Activated CD4-positive, alpha-beta T cell treated with anti-CD3 and anti-CD28 coated beads, Interleukin-10, Interleukin-2, amounts not matched to agents 100 ng/mL and 50 ng/mL, durations not matched to agents 16 hours and 8 hours (primary cell): ENCODE measurements at regions not wholly inside any gene's neighbourhood (a gene's known extent, or its start where the extent isn't known, plus 50 kb on each side); places are given as distances from the start of the nearest gene placed in this dataset.

Experiments
- DNase-seq: peaks from one replicate; pipeline ENCODE4 v3.0.0-alpha.2; 2020

DNA sequence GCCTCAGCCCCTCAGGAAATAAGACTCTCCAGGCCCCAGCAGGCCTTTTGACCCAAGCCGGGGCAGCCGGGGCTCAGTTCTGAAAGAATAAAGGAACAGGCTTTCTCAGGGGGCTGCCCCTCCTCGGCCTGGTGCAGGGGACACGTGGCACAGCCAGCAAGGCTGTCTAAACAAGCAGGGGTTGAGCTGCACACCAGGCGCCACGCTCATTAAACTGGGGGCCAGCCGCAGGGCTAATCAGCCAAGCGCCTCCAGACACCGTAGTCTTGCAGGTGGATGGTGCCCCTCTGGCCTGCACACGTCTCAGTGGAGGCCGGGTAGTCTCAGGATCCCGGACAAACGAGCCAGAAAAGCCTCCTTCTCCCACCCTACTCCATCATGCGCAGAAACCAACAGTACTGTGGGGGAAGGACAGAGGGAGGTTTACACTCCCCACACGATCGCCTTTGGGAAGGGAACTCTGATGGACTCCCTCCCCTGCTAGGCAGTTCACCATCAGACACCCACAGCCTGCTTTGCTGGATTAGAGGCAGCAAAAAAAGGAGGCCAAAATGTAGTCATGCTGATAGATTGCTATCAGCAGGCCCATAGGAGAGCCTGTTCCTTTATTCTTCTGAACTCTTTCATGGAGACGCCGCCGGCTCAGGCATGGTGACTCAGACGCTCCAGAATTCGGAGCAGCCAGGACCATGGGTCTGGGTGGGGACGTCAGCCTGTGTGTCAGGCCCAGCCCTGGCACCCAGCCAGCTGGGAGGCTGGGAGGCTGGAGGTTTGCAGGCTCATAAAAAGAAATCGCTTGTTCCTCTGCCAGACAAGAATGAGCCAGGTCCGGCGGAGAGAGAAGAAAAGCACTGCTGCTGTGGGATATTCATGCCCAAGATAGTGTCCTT, 342.4 kb downstream of the BCOR start:
- DNase-seq, result no peak

DNA sequence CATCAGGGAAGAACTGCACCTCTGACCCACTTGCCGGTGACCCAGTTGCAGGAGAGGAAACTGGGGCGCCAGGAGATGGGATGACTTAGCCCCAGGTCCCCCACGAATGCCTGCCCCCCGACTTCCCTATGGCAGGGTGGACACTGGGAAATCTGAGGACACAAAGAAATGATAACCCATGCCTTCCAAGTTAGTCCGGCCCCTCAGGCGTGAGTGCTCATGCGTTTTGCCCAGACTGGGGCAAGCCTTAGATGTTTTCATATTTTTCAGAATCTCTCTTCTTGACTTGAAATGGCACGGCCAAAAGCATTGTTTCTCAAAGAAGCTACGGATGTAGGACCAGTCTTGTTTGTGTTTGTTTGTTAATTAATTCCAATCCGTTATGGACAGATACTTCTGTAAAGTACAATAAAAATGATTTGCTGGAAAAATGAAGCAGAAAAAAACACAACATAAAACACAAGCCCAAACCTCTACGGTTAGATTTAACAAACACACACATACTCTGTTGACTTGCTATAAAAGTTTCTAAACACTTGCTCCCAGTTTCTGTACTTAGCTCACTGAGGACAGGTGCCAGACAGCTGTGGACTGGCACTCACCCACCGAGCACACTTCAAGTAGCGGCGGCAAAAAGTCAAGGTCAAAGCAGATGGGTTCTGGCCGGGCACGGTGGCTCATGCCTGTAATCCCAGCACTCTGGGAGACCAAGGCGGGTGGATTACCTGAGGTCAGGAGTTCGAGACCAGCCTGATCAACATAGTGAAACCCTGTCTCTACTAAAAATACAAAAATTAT, 341.5 kb downstream of the BCOR start:
- DNase-seq, result no peak

DNA sequence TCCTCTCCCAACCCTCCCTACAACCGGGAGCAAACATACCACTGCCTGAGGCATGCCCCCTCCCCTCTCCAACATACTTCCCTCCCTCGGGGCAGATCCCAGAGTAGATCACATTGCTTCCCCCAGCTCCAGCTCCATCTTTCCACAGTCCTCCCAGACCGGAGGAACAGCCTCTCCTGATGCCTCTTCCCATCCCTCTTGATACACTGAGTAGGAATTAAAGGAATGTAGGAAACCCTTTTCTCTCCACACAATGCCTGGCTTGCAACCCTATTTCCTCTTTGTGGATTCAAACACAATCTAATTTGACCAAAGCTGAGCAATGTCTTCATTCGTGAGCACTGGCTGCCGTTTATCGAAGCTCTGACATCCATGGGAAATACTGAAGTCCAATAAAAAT, 339.8 kb downstream of the BCOR start:
- DNase-seq, result no peak

DNA sequence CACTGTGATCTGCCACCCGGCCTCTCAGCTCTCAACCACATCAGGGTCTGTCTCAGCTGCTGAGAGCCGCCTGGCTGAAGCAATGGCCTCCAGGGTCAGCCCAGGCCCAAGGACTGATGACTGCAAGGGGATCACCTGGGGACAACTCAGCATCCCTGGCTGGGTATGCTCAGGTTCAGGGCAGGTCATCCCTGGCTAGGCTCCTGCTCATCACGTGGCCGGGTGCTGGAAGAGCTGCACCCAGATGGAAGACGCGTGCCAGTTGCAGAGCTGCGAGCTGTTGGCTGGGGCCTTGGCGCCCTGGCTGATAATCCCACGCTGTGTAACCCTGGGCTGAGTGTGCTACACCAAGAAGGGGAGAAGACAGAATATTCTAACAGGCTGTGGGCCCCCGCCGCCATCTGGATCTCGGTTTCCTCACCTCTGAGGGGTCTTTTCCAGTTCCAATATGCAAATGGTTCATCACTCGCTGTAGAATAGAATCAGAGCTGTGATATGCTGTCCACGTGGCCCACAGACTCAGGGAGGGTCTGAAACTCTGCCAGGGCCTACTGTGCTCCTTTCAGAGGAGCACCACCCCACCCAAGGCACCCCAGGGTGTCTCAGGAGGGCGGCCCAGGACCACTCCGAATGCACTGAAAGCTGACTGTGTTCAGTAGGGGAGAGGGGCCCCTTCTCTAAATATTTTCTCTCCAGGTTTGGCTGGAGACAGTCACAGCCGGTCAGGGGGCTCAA, 338.8 kb downstream of the BCOR start:
- no peak for DNase-seq

DNA sequence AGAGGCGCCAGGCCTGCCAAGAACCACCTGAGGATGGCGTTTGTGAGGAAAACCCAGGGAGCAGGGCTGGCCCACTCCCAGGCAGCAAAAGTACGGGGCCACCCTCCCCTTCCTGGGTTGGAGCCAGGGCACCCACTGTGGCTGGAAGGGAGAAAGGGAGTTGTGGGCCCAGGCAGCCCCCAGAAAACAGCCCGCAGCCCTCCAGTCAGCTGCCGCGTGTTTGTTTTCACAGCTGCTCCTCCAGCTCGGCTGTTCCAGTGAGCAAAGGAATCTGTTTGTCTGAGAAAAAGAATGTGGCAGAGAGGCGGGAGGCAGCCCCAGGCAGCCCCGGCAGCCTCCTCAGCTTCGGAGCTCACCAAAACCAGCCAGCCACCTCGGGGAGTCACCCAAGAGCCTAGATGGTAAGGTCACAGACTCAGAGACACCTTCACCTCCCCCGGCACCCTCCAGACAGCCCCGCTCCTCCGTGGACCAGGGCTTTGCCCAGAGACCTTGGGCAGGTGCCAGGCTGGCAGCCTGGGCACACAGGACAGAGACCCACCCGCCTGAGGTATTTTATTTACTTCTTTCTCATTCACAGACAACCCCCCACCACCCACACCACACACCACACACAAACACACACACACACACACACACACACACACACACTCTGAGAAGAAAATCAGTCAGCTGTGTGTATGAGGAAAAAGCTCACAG, 338.1 kb downstream of the BCOR start:
- DNase-seq, result no peak

DNA sequence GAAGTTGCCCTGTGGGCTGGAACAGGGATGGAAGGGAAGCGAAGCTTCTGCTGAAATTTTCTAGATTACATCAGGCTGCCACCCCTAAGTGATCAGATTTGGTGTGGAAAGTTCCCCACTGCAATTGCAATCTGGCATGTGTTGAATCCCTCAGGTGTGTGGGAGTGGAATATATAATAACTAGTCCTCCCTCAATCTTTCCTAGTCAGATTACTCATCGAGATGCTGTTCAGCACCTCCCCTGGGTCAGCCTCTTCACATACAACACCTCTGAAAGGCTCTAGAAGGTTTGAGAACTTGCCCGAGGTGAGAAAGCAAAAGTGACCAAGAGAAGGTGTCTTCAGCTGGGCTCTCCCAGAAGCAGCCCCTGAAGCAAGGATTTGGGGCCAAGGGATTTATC, 336.8 kb downstream of the BCOR start:
- peak; percentile 4 for DNase-seq

DNA sequence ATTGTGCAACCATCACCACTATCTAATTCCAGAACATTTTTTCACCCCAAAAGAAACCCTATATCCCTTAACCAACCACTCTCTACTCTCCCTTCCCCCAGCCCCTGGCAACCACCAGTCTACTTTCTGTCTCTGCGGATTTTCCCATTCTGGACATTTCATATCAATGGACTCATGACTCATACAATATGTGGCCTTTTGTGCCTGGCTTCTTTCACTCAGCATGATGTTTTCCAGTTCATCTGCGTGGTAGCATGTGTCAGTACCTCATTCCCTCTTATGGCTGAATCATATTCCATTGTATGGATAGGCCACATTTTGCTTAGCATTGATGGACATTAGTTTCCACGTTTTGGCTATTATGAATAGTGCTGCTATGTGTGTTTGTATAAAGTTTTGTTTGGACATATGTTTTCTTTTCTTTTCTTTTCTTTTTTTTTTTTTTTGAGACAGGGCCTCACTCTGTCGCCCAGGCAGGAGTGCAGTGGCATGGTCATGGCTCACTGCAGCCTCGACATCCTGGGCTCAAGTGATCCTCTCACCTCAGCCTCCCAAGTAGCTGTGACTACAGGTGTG, 335.4 kb downstream of the BCOR start:
- DNase-seq, result no peak

DNA sequence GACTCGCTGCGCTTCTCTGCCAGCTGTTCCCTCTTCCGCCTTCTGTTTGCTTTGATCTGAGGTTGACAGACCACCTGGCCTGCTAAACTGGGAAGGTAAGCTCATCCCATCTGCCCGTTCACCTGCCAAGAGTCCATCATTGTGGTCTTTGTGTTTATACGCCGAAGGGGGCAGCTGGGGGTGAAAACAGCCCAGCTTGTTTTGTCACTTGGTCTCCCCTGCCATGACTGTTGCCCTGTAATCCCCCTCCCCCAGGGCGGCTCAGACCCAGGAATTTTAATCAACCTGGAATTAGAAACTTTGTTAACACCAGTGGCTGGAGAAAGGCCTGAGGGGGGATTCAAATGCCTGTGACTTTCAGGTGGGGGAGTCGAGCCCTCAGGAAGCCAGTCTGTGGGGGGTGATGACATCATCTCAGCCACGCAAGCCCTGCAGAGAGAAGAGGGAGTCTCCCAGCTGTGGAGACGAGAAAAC, 333.3 kb downstream of the BCOR start:
- no peak for DNase-seq

DNA sequence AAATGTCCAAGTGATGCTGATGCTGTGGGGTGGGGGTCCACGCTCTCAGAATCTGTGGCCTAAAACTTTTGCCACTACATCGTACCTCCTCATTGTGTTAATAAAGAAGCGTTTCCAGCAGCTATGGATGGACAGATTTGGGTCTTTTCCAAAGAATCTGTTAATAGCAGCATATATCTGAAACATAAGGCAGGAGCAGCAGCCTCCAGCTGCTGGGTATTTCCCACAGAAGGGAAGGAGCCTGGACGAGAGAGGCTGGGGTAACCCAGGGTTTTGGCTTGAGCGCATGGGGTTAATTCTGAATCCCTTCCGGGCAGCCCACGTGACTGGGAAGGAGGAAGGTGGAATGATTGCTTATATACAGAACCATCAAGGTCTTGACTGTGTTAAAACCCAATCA, 332.4 kb downstream of the BCOR start:
- no peak for DNase-seq

DNA sequence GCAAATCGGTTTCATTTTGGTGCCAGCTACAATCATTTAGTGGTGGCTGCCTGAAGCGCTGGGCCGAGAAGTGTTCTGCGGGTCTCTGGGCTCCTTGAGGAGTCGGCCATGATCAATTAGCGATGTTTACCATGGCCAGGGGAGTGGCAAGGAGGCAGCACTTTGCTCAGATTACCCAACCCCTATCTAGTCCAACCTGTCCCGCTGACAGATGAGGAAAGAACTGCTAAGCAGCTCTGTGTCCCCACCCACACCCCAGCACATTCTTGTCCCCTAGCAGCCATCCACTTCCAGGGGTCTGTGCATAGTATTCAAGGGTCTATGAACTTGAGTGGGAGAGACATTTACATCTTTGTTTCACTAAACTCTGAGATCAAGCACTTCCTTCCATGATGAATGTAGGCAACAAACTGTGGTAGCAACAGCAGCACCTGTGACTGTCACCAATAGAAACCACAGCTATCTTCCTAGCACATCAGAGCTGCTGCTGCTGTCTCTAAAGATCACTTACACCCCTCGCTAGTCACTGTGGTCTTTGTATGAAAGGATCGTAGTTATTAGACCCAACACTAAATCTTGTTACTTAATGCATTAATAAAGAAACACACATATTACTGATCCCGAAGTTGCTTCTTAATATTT, 331.6 kb downstream of the BCOR start:
- DNase-seq, result peak; percentile 45

DNA sequence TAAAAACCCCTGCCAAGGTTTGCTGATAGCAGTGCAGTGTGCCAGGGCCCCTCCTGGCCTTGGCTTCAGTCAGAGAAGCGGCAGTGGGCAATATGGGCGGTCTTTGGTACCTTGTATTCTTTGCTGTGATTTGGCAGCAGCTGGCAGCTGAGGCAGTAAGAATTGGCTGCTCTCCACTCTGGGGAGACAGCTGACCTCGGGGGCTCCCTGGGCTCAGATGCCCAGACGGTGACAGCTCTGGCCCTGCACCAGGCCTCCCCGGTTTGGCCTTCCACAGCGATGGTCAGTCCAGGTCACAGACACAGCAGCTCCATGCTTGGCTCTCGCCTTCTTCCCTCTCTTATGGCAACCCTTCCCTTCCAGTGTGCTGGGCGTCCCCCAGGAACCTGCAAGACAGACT, 330.9 kb downstream of the BCOR start:
- no peak for DNase-seq

DNA sequence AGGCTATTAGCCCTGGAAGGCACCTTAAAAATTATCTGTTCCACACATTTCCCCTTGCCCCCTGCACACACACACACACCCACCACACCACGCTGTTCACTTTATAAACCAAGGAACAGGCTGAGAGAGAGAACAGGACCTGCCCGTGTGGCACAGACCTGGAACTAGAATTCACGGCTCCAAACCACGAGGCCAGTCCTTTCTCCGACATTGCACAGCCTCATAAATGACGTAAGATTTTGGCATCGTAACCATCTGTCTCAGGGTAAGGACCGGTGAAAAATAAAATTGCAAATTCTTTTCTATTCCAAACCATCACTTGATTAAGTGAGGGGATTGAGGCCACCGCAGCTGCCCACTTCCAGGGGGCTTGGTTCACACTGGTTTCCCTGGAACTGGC, 330.3 kb downstream of the BCOR start:
- no peak for DNase-seq

DNA sequence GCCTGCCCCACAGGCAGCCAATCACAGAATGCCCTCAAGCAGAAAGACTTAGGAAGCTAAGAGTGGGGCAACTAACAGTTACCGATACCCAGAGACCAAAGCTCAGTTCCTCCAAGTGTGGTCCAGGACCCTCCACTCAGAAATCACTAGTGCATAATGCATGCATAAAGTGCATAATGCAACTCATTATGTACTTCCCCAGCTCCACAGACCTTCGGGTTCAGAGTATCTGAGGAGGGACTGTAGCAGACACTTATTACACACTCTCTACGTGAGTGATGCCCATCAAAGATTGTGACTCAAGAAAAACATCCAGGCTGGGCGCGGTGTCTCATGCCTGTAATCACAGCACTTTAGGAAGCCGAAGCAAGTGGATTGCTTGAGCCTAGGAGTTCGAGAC, 328.0 kb downstream of the BCOR start:
- no peak for DNase-seq

DNA sequence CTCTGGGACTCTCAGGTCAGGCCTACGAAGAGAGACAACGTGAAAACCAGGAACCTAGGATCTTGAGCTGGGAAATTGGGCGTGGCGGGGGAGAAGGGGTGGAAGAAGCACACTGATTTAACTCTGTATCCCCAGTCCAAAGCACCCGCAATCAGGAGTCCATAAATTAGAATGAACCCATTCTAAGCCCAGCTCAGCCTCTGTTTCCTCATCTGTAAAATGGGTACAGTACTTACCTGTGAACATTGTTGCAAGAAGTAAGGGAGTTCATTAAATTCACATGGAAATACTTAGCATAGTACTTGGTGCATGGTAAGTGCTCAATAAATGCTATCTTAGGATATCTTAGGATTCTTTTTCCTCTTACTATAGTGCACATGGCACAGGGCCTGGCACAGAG, 326.7 kb downstream of the BCOR start:
- no peak for DNase-seq

DNA sequence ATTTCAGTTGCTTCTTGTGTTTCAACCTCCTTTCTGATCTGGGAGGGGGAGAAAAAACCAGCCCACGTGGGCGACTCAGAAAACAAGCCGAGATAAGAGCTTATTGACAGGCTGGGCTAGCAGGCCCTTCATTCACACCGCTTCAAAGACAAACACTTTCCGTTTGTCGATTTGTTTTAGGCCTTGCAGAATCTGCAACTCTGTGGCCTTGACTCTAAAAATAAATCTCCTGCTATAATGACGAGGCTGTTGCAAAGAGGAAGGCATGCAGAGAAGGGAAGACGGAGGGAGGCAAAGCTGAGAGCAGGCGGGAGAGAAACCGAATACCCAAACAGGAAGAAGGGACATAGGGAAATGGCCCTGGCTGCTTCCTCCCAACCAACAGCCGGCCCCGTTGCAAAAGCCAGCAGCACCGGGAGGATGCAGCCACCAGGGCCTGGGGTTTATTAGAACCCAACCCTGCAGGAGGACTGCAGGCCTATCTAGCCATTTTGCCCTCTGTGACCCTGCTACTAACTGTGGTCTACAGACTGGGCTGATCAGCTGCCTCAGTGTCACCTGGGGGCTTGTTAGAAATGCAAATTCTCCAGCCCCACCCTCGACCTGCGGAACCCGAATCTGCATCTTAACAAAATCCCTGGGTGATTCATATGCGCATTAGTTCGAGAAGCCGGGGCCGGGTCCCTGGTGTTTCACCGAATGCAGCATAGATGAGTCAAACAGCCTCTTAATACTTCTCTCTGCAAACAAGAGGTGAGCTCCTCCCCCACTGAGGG, 325.5 kb downstream of the BCOR start:
- DNase-seq, result peak; percentile 80

DNA sequence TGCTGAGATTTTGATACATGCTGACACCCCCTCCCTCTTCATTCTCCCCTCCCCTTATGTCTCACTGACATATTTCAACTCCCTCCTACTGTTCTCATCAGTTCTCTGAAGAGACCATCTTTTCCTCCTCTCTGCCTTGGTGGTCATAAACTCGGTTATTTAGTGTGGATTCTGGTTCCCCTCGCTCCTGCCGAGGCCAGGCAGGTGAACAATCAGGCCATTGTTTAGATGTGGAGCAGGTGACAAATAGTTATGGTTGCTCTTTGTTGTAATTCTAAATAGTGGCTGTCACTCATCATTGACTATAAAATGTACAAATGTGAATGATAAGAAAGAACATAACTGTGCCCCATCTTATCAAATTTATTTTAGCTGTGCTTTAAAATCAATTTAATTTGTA, 324.6 kb downstream of the BCOR start:
- no peak for DNase-seq

DNA sequence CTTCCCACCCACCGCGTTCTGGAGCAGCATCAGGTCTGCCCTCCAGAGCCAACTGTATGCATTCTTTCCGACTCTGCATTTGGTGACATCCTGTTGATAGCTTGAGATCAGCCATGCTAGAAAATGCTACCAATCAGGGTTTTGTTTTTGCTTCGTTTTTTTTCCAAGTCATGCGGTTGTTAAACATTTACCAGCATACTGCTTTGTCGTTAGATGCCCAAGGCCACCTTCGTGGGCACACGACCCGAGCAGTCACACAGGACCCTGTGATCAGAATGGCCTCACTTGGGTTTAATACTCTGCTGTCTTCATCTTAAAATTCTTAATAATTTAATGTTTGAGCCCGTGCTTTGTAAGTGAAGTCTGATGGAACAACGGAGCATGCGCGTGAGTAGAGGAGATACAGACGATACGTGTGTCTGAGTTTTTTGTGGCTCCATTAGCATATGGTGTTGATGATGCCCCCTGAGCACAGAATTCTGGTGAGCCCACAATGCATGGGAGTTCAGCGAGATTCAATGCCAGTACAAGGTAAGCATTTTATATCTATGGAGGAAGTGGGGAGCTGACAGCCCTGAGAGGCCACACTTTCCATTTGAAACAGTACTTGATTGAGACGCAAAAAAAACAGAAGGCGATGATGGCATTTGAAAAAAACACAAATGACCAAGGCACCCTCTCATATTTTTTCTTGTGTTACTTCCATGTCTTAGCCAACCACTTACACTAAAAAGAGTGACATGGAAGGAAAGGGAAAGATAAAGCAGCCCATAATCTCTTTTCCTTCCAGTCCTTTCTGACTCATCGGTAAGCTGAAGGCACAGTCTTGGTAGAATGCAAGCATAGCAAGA, 323.6 kb downstream of the BCOR start:
- DNase-seq, result peak; percentile 63

DNA sequence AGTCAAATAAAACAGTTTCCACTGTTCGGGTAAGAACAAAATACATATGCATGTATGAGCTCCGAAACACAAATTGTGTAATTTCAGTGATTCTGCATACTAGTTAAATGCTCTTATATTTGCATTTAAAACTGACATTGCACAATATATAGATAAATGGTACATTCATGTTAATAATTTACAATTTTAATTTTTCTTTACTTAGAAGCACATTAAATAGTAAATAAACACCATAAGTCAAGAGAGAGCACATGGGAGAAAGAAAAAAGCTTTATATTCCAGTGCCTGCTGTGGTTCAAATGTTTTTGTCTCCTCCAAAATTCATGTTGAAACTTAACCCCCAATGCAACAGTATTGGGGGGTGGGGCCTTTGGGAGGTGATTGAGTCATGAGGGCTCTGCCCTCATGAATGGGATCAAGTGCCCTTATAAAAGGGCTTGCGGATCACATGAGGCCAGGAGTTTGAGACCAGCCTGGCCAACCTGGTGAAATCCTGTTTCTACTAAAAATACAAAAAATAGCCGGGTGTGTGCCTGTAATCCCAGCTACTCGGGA, 322.9 kb downstream of the BCOR start:
- DNase-seq, result peak; percentile 15

DNA sequence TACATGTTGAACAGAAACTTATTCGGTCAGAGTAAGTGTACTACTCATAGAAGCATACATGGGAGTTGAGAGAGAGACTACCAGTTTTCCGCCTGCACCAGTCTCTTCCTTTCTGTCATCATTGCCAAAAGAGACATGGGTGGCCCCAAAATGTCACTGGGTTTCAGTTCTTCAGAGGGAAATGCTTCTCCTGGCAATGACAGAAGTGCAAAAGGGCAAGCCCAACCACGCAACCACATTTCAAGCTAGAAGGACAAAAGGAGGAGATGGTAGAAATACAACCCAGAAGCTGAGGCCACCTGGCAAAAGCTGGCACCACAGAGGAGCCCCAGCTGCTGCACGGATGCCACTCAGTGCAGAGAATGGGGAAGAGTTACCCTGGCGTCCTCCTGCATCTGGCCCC, 320.1 kb downstream of the BCOR start:
- peak; percentile 40 for DNase-seq
